ENCODE measurements at regions not wholly inside any gene's neighbourhood (a gene's known extent, or its start where the extent isn't known, plus 50 kb on each side); places are given as distances from the start of the nearest gene placed in this dataset.

DNA sequence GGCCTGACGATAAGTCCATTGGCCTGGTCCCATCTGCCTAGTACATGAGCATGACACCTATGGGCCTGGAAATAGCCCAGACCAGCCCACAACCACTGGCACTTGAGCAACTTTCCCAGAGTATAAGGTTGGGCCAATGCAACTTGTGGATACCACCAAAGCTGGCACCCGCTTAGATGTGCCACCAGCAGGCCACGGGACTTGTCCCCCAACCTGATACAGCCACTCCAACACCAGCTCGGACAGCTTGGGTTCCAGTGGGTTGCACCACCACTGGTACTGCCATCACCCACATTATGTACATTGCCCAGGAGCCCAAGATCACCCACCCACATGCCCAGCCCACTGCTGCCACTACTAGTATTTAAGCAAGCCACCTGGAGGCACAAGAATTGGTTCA is 381.2 kb downstream of the GBE1 start:
- TF ChIP-seq, protein P1, sequence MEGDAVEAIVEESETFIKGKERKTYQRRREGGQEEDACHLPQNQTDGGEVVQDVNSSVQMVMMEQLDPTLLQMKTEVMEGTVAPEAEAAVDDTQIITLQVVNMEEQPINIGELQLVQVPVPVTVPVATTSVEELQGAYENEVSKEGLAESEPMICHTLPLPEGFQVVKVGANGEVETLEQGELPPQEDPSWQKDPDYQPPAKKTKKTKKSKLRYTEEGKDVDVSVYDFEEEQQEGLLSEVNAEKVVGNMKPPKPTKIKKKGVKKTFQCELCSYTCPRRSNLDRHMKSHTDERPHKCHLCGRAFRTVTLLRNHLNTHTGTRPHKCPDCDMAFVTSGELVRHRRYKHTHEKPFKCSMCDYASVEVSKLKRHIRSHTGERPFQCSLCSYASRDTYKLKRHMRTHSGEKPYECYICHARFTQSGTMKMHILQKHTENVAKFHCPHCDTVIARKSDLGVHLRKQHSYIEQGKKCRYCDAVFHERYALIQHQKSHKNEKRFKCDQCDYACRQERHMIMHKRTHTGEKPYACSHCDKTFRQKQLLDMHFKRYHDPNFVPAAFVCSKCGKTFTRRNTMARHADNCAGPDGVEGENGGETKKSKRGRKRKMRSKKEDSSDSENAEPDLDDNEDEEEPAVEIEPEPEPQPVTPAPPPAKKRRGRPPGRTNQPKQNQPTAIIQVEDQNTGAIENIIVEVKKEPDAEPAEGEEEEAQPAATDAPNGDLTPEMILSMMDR (IDR thresholded peaks at IDR 0.05), result no peak
- TF ChIP-seq POLR2A (IDR thresholded peaks at IDR 0.05), result no peak

Data from heart left ventricle (tissue), 13 donors.